ENCODE measurements at regions not wholly inside any gene's neighbourhood (a gene's known extent, or its start where the extent isn't known, plus 50 kb on each side); places are given as distances from the start of the nearest gene placed in this dataset.
"Not testable (repeated sequence)": the region's sequence is repeated elsewhere in the genome, so short reads cannot be mapped to it uniquely, and the experiment has no call there.

DNA sequence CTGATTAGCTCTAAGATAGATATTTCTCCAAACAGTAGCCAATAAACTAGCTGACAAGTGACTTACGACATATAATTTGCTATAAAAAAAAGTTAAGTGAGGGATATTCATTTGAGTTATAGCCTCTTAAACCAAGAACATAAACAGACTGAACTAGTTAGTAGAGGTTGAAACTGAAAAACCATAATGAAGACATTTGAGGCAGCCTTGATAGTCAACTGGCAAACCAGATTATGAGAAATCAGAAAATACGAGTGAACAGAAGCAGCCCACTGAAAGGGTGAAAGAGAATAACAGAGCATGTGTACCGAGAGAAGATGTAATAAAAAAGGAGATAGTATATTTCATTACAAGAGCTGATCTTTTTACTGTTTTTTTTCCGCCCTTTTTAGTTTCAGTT is 698.1 kb upstream of the SETBP1 start:
- Histone ChIP-seq H3K27ac (ENCODE audit: low read depth, low read length, poor library complexity, severe bottlenecking) (no peak overlapping the region), H3K4me3 (ENCODE audit: low read depth, low read length, poor library complexity, severe bottlenecking) (no peak overlapping the region), H3K4me1 (ENCODE audit: insufficient read depth, low read length, poor library complexity, severe bottlenecking) (no peaks in the 10 kb centered on the region), H3K9me3 (ENCODE audit: low read depth, low read length, poor library complexity, severe bottlenecking) (no peaks in the 10 kb centered on the region), H3K27me3 (replicated peaks; ENCODE audit: insufficient read depth, low read depth, low read length, poor library complexity) (no peaks in the 10 kb centered on the region), H3K36me3 (ENCODE audit: insufficient read depth, low read length, poor library complexity, severe bottlenecking) (no peaks in the 10 kb centered on the region)
- no peak for TF ChIP-seq EZH2 (IDR thresholded peaks at IDR 0.05; ENCODE audit: borderline replicate concordance, low read depth, low read length, poor library complexity, severe bottlenecking)
- TF ChIP-seq, protein P1, sequence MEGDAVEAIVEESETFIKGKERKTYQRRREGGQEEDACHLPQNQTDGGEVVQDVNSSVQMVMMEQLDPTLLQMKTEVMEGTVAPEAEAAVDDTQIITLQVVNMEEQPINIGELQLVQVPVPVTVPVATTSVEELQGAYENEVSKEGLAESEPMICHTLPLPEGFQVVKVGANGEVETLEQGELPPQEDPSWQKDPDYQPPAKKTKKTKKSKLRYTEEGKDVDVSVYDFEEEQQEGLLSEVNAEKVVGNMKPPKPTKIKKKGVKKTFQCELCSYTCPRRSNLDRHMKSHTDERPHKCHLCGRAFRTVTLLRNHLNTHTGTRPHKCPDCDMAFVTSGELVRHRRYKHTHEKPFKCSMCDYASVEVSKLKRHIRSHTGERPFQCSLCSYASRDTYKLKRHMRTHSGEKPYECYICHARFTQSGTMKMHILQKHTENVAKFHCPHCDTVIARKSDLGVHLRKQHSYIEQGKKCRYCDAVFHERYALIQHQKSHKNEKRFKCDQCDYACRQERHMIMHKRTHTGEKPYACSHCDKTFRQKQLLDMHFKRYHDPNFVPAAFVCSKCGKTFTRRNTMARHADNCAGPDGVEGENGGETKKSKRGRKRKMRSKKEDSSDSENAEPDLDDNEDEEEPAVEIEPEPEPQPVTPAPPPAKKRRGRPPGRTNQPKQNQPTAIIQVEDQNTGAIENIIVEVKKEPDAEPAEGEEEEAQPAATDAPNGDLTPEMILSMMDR (conservative IDR thresholded peaks at IDR 0.05; ENCODE audit: low read depth, low read length), result no peak
- intact Hi-C loops (cut with micrococcal nuclease; ENCODE audit: unreplicated experiment), result no loop called here
- ChIA-PET POLR2A (ENCODE audit: low non-redundant PET) (no interaction called here), CTCF (no interaction called here)
- no peak for DNase-seq (ENCODE audit: low spot score)
- no TSS peak for BruUV-seq (replicated peaks)

DNA sequence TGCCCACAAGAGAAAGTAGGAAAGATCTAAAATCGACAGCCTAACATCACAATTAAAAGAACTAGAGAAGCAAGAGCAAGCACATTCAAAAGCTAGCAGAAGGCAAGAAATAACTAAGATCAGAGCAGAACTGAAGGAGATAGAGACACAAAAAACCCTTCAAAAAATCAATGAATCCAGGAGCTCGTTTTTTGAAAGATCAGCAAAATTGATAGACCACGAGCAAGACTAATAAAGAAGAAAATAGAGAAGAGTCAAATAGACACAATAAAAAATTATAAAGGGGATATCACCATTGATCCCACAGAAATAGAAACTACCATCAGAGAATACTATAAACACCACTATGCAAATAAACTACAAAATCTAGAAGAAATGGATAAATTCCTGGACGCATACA is 693.6 kb upstream of the SETBP1 start:
- CTCF ChIA-PET, result not testable (repeated sequence)

GRCh38 chr18:43992741-43993140 is 687.9 kb upstream of the SETBP1 start:
- no peaks in the 10 kb centered on the region for H3K27me3 ChIP-seq (replicated peaks; ENCODE audit: insufficient read depth, low read depth, low read length, poor library complexity)
- intact Hi-C loops (cut with micrococcal nuclease; ENCODE audit: unreplicated experiment), result no loop called here
- no TSS peak for BruUV-seq (replicated peaks)
- H3K27ac ChIP-seq (ENCODE audit: low read depth, low read length, poor library complexity, severe bottlenecking), result no peak overlapping the region
- ChIA-PET CTCF (no interaction called here), POLR2A (ENCODE audit: low non-redundant PET) (no interaction called here)
- H3K36me3 ChIP-seq (ENCODE audit: insufficient read depth, low read length, poor library complexity, severe bottlenecking), result no peaks in the 10 kb centered on the region
- no peaks in the 10 kb centered on the region for H3K4me1 ChIP-seq (ENCODE audit: insufficient read depth, low read length, poor library complexity, severe bottlenecking)
- H3K9me3 ChIP-seq (ENCODE audit: low read depth, low read length, poor library complexity, severe bottlenecking), result no peaks in the 10 kb centered on the region
- H3K4me3 ChIP-seq (ENCODE audit: low read depth, low read length, poor library complexity, severe bottlenecking), result no peak overlapping the region
- TF ChIP-seq, protein P1 (conservative IDR thresholded peaks at IDR 0.05; ENCODE audit: low read depth, low read length), result no peak
- no peak for TF ChIP-seq EZH2 (IDR thresholded peaks at IDR 0.05; ENCODE audit: borderline replicate concordance, low read depth, low read length, poor library complexity, severe bottlenecking)
- no peak for DNase-seq (ENCODE audit: low spot score)

More for the DNA sequence above, 693.6 kb upstream of the SETBP1 start:
- intact Hi-C loops (cut with micrococcal nuclease; ENCODE audit: unreplicated experiment); H3K9me3 ChIP-seq (ENCODE audit: low read depth, low read length, poor library complexity, severe bottlenecking); H3K27ac ChIP-seq (ENCODE audit: low read depth, low read length, poor library complexity, severe bottlenecking); H3K36me3 ChIP-seq (ENCODE audit: insufficient read depth, low read length, poor library complexity, severe bottlenecking); POLR2A ChIA-PET (ENCODE audit: low non-redundant PET); H3K4me3 ChIP-seq (ENCODE audit: low read depth, low read length, poor library complexity, severe bottlenecking); DNase-seq (ENCODE audit: low spot score); H3K4me1 ChIP-seq (ENCODE audit: insufficient read depth, low read length, poor library complexity, severe bottlenecking); BruUV-seq (replicated peaks); H3K27me3 ChIP-seq (replicated peaks; ENCODE audit: insufficient read depth, low read depth, low read length, poor library complexity): not testable (repeated sequence)

GRCh38 chr18:43994381-43994780 is 686.3 kb upstream of the SETBP1 start:
- intact Hi-C loops (cut with micrococcal nuclease; ENCODE audit: unreplicated experiment), result no loop called here
- no peaks in the 10 kb centered on the region for H3K9me3 ChIP-seq (ENCODE audit: low read depth, low read length, poor library complexity, severe bottlenecking)
- no TSS peak for BruUV-seq (replicated peaks)
- H3K4me1 ChIP-seq (ENCODE audit: insufficient read depth, low read length, poor library complexity, severe bottlenecking), result no peaks in the 10 kb centered on the region
- H3K27me3 ChIP-seq (replicated peaks; ENCODE audit: insufficient read depth, low read depth, low read length, poor library complexity), result no peaks in the 10 kb centered on the region
- CTCF ChIA-PET, result no interaction called here
- H3K36me3 ChIP-seq (ENCODE audit: insufficient read depth, low read length, poor library complexity, severe bottlenecking), result no peaks in the 10 kb centered on the region
- no peak overlapping the region for H3K27ac ChIP-seq (ENCODE audit: low read depth, low read length, poor library complexity, severe bottlenecking)
- no peak overlapping the region for H3K4me3 ChIP-seq (ENCODE audit: low read depth, low read length, poor library complexity, severe bottlenecking)
- no peak for TF ChIP-seq EZH2 (IDR thresholded peaks at IDR 0.05; ENCODE audit: borderline replicate concordance, low read depth, low read length, poor library complexity, severe bottlenecking)
- TF ChIP-seq, protein P1 (conservative IDR thresholded peaks at IDR 0.05; ENCODE audit: low read depth, low read length), result no peak
- no peak for DNase-seq (ENCODE audit: low spot score)
- POLR2A ChIA-PET (ENCODE audit: low non-redundant PET), result no interaction called here

All from A673 (cell line).